C4-2B (cell line): ENCODE measurements at regions not wholly inside any gene's neighbourhood (a gene's known extent, or its start where the extent isn't known, plus 50 kb on each side); places are given as distances from the start of the nearest gene placed in this dataset.
"Not testable (repeated sequence)": the region's sequence is repeated elsewhere in the genome, so short reads cannot be mapped to it uniquely, and the experiment has no call there.

Source experiments
- H3K27ac ChIP-seq: fragments of 450-650 bp; 2 replicates; pipeline ENCODE4 v1.5.1; 2017
- ZFX ChIP-seq: fragments of 450-650 bp; IDR thresholded peaks from 2 replicates; pipeline ENCODE4 v1.6.1; 2017
- TF ChIP-seq, protein P1 (sequence below): fragments of 450-650 bp; conservative IDR thresholded peaks from 2 replicates; pipeline ENCODE4 v1.5.1; 2017; ENCODE audit warnings: mild to moderate bottlenecking

DNA sequence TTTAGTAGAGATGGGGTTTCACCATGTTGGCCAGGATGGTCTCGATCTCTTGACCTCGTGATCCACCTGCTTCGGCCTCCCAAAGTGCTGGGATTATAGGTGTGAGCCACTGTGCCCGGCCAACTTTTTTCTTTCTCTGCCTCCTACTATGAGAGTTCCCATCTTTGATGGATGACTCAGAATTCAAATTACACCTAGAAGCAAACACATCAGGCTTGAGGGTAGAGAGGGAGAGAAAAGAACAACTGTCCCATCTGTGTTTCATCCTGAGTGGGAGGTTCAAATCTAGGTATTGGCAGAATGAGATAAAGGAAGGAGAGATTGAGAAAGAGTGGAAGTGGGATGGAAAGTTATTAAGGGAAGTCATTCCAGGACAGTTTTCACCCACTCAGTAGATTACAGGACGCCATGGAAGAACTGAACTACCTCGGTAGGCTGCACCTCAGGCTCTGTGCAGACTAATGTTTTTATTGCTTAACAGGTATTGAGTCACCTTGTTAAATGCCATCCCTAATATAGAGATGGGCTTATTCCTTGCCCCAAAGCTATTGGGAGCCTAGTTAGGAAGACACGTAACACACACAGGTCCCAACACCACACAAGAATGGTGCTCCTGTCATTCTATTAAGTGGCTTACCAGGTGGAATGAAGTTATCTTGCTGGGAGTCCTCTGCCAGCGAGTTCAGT is 275.7 kb downstream of the SOX4 start:
- no peak overlapping the region for H3K27ac ChIP-seq

DNA sequence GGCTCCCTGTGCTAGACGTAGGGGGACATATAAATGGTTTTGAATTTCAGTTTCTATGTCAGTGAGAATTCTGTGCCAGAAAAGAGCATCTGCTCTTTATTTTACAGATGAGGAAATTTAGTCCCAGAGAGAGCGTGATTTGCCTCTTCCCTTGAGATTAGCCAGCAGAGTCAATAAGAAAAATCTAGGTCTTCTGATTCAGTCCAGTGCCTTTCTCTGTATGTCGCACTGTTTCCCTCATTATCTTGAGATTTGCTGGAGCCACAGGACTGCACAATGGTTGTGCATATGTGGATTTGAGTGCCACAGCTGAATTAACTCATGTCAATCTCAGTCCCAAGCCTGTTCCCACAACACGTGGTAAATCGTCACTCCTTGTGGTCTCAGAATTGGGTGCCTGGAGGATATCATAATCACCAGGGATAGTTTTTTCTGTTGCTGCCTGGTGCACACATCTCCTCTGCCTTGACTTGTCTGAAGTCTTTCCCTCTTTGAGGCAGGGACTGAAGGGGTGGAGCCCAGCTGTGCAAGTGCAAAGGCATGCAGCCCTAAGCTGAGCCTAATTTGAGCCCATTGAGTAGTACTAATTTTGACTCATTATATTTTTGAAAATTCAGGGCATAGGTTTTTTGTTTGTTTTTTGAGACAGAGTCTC is 276.7 kb downstream of the SOX4 start:
- TF ChIP-seq, protein P1, sequence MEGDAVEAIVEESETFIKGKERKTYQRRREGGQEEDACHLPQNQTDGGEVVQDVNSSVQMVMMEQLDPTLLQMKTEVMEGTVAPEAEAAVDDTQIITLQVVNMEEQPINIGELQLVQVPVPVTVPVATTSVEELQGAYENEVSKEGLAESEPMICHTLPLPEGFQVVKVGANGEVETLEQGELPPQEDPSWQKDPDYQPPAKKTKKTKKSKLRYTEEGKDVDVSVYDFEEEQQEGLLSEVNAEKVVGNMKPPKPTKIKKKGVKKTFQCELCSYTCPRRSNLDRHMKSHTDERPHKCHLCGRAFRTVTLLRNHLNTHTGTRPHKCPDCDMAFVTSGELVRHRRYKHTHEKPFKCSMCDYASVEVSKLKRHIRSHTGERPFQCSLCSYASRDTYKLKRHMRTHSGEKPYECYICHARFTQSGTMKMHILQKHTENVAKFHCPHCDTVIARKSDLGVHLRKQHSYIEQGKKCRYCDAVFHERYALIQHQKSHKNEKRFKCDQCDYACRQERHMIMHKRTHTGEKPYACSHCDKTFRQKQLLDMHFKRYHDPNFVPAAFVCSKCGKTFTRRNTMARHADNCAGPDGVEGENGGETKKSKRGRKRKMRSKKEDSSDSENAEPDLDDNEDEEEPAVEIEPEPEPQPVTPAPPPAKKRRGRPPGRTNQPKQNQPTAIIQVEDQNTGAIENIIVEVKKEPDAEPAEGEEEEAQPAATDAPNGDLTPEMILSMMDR: no peak
- TF ChIP-seq ZFX: no peak
- no peak overlapping the region for H3K27ac ChIP-seq

More for the DNA sequence above, 275.7 kb downstream of the SOX4 start:
- TF ChIP-seq, protein P1: no peak
- TF ChIP-seq ZFX: no peak

DNA sequence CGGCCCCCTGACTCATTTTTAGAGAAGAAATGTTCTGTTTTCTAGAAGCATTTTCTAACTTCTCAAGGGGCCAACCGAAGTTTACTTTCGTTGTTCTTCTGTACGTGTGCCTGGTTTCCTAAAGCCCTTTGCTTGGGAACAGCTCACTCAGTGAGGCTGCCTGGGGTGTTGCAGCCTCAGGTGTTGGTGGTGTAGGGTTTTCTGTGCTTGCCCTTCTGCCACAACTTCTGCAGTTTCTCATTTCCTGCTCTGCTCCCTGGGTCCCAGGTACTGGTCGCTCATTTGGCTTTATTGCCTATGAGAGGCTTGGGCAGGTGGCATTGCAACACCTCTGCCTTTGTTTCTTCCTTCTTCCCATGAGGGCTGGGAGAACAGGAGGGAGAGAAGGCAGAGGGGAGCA is 278.3 kb downstream of the SOX4 start:
- TF ChIP-seq, protein P1: no peak
- TF ChIP-seq ZFX: no peak
- no peak overlapping the region for H3K27ac ChIP-seq

DNA sequence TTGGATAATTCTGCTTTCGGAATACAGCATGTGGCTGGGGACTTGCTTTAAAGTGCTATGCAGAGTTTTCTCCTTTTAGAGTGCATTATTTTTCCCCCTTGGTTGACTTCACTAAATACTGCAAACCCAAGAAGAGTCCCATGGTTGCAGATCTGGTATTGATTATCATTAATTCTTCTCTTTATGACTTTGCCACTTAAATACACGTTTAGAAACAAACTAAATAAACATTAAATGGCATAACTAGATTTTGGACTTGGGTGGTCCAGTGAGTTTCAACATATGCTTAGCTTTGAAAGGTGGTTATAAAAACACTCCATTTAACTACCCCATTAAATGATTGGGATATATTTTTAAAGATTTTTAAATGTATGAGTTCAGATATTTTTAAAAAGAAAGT is 279.2 kb downstream of the SOX4 start:
- H3K27ac ChIP-seq: no peak overlapping the region
- TF ChIP-seq, protein P1: no peak
- no peak for TF ChIP-seq ZFX

DNA sequence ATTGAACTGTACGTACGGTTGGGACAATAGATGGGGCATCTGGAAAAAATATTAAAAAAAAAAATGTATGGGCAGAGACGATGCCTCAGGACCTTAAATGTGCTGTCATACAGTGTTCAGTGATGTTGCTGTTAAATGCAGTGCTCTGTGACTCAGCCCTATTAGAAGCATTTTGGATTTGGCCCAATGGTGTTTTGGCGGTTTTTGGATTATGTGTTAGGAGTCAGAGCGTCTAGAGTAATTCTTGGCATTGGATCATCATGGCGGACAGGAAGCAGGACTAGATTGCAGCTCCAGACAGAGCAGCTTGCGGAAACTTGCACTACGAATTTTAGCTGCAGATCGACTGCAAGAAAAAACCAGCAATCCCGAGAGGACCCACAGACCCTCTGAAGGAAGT is 280.0 kb downstream of the SOX4 start:
- no peak overlapping the region for H3K27ac ChIP-seq

DNA sequence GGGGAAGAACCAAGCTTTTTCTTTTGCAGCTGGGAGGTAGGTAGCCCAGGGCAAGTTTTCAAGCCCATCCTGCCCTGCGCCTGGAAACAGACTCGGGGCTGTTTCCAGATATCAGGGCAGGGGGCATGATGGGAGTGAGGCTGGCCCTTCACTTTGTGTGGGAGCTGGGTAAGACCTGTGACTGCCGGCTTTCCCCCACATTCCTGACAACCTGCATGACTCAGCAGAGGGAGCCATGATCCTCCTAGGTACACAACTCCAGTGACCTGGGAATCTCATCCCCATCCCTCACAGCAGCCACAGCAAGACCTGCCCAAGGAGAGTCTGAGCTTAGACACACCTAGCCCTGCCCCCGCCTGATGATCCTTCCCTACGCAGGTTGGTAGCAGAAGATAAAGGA is 280.8 kb downstream of the SOX4 start:
- no peak for TF ChIP-seq ZFX
- TF ChIP-seq, protein P1: no peak
- no peak overlapping the region for H3K27ac ChIP-seq

More for the DNA sequence above, 280.0 kb downstream of the SOX4 start:
- no peak for TF ChIP-seq ZFX
- TF ChIP-seq, protein P1: no peak

DNA sequence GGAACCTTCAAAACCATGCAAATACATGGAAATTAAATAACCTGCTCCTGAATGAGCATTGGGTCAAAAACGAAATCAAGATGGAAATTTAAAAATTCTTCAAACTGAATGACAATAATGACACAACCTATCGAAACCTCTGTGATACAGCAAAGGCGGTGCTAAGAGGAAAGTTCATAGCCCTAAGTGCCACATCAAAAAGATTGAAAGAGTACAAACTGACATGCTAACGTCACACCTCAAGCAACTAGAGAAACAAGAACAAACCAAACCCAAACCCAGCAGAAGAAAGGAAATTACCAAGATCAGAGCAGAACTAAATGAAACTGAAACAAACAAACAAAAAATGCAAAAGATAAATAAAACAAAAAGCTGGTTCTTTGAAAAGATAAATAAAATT is 283.5 kb downstream of the SOX4 start:
- not testable (repeated sequence) for H3K27ac ChIP-seq

DNA sequence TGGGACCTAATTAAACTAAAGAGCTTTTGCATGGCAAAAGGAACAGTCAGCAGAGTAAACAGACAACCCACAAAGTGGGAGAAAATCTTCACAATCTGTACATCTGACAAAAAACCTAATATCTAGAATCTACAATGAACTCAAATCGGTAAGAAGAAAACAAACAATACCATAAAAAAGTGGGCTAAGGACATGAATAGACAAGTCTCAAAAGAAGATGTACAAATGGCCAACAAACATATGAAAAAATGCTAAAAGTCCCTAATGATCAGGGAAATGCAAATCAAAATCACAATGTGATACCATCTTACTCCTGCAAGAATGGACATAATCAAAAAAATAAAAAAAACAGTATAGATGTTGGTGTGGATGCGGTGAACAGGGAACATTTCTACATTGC is 286.7 kb downstream of the SOX4 start:
- H3K27ac ChIP-seq: not testable (repeated sequence)
